Naive thymus-derived CD4-positive, alpha-beta T cell (primary cell): ENCODE measurements at regions not wholly inside any gene's neighbourhood (a gene's known extent, or its start where the extent isn't known, plus 50 kb on each side); places are given as distances from the start of the nearest gene placed in this dataset.

ENCODE experiments used
- ATAC-seq: fragments of 150-1000 bp; cut with Tn5 transposase; 2 replicates; pipeline ENCODE4 v1.10.0; 2021; ENCODE audit warnings: mild to moderate bottlenecking, moderate library complexity
- CTCF ChIA-PET: fragments of 350-600 bp; sonication (Branson Sonifier 250); formaldehyde crosslinking; loops from one replicate; lab custom pipeline; 2021; ENCODE audit warnings: antibody characterized with exemption; lab: Charles Lee
- POLR2A ChIA-PET: fragments of 350-600 bp; sonication (Branson Sonifier 250); formaldehyde crosslinking; loops from one replicate; lab custom pipeline; 2021; ENCODE audit warnings: antibody characterized with exemption, inconsistent platforms; lab: Charles Lee
- DNase-seq, 9 donors: peaks; one replicate each; pipeline versions ENCODE4 v3.0.0 to v3.0.0-alpha.2; 2020 to 2022; ENCODE audit warnings: mixed read lengths in 1 of 9
- H3K27ac ChIP-seq: one replicate; pipeline ENCODE4 v1.7.0; 2013; ENCODE audit warnings: mild to moderate bottlenecking, low read depth, low read length, moderate library complexity
- H3K27me3 ChIP-seq, 2 donors: one replicate each; pipeline ENCODE4 v1.7.0; 2013; ENCODE audit warnings: low read length in 2 of 2, mild to moderate bottlenecking in 2 of 2, moderate library complexity in 2 of 2; ENCODE audit not compliant: control insufficient read depth in 2 of 2, insufficient read depth in 2 of 2
- H3K36me3 ChIP-seq, 3 experiments: 1 replicate in 2 of 3; 2 replicates in 1 of 3; pipeline ENCODE4 v1.7.0; 2013; ENCODE audit warnings: low read length in 3 of 3, mild to moderate bottlenecking in 3 of 3, moderate library complexity in 1 of 3; ENCODE audit not compliant: insufficient read depth in 3 of 3, control insufficient read depth in 2 of 3
- H3K4me1 ChIP-seq, 2 donors: one replicate each; pipeline ENCODE4 v1.7.0; 2013; ENCODE audit warnings: low read length in 2 of 2, mild to moderate bottlenecking in 2 of 2, moderate library complexity in 1 of 2; ENCODE audit not compliant: control insufficient read depth in 2 of 2, insufficient read depth in 2 of 2
- H3K4me3 ChIP-seq: 2 replicates; pipeline ENCODE4 v1.7.0; 2013; ENCODE audit warnings: mild to moderate bottlenecking, low read length
- H3K9me3 ChIP-seq, 3 experiments: 1 replicate in 2 of 3; 2 replicates in 1 of 3; pipeline ENCODE4 v1.7.0; 2013; ENCODE audit warnings: low read length in 3 of 3; ENCODE audit not compliant: control insufficient read depth in 2 of 3
- H3K27ac Mint-ChIP-seq, 9 donors: one replicate each; pipeline ENCODE4 v1.8.0; 2020 to 2022; ENCODE audit warnings: mixed read lengths in 9 of 9, mild to moderate bottlenecking in 8 of 9, moderate library complexity in 5 of 9, inconsistent platforms in 2 of 9
- H3K27me3 Mint-ChIP-seq, 5 donors: one replicate each; pipeline ENCODE4 v1.8.0; 2021 to 2022; ENCODE audit warnings: mixed read lengths in 5 of 5, mild to moderate bottlenecking in 1 of 5
- H3K36me3 Mint-ChIP-seq, 5 donors: one replicate each; pipeline ENCODE4 v1.8.0; 2020 to 2022; ENCODE audit warnings: mixed read lengths in 5 of 5, mild to moderate bottlenecking in 3 of 5, inconsistent platforms in 1 of 5
- H3K4me1 Mint-ChIP-seq, 7 donors: one replicate each; pipeline ENCODE4 v1.8.0; 2020 to 2022; ENCODE audit warnings: mixed read lengths in 7 of 7, mild to moderate bottlenecking in 3 of 7, inconsistent platforms in 1 of 7
- H3K4me3 Mint-ChIP-seq, 10 donors: one replicate each; pipeline ENCODE4 v1.8.0; 2020 to 2022; ENCODE audit warnings: mild to moderate bottlenecking in 10 of 10, mixed read lengths in 10 of 10, moderate library complexity in 6 of 10, inconsistent platforms in 2 of 10
- H3K9me3 Mint-ChIP-seq, 11 donors: one replicate each; pipeline ENCODE4 v1.8.0; 2020 to 2022; ENCODE audit warnings: mixed read lengths in 11 of 11, mild to moderate bottlenecking in 4 of 11, inconsistent platforms in 1 of 11, moderate library complexity in 1 of 11
- intact Hi-C, 2 donors: fragments of 100-400 bp; cut with micrococcal nuclease; formaldehyde crosslinking; loops; one replicate each; pipeline ENCODE4 v1.15.1; 2023

DNA sequence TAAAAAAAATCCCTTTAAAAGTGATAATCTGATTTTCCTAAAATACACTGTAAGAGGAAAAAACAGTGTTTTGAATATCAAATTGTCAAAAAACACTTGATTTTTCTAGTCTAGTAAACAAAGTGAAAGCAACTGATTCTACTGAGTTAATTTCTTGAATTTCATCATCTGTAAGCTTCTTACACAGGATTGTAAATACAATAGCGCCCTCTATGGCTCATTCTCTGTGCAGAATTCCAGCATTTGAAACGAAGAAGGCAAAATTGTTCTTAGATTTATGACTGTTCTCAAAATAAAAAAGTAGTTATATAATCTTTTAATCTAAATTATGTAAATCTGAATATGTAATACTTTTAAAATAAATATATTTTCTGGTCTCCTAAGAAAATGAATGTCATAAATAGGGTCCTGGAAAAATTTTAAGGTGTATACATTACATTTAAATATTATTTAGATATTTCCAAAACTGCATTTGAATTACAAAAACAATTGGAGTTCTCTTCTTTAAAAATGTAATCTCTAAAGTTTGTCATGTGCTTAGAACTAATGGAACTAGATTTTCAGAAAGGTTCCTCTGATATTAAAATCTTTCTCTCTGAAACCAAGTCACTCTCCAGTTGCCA is 176.9 kb upstream of the MC4R start:
- Mint-ChIP-seq H3K4me3 (no peak overlapping the region), H3K9me3 (no peaks in the 10 kb centered on the region), H3K4me1 (no peaks in the 10 kb centered on the region), H3K36me3 (no peaks in the 10 kb centered on the region), H3K27me3 (no peaks in the 10 kb centered on the region), H3K27ac (no peak overlapping the region)
- CTCF ChIA-PET, result interaction anchor here (0.6 kb wide), 1 partner anchor 479 kb away, joined by 3 read pairs; no protein-coding TSS in a partner anchor
- Histone ChIP-seq H3K4me1 (no peaks in the 10 kb centered on the region), H3K4me3 (no peak overlapping the region), H3K36me3 (no peaks in the 10 kb centered on the region), H3K27me3 (no peaks in the 10 kb centered on the region), H3K9me3 (no peaks in the 10 kb centered on the region), H3K27ac (no peak overlapping the region)
- intact Hi-C loops, result loop anchor here (1.0 to 5.0 kb wide), 6 partner anchors 561 to 1092 kb away; partner anchors contain the start of gene CCBE1 (in 1 of the 2)
- no peak for ATAC-seq
- peak in 1 of 9 donors; percentile 13 for DNase-seq
- POLR2A ChIA-PET, result no interaction called here

DNA sequence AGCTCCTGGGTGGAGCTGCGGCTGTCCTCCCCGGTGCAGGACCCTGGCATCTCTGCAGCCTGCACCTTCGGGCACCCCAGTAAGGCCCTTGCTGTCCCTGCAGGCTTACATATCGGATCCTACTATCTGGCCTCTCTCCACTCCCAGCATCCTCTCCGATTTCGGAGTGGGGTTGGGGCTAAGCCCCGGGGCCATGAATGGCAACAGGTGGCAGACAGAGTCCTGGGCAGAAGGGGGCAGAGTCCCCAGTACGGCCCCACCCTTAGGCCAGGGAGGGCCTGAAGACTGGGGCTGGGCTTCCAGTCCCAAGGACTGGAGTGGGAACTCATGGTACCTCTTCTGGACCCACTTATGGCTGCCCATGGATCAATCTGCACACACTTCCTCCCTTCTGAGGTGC is 180.4 kb upstream of the MC4R start:
- Histone ChIP-seq H3K4me3 (no peak overlapping the region), H3K9me3 (no peaks in the 10 kb centered on the region), H3K27me3 (no peaks in the 10 kb centered on the region), H3K4me1 (no peaks in the 10 kb centered on the region), H3K36me3 (no peaks in the 10 kb centered on the region), H3K27ac (no peak overlapping the region)
- DNase-seq, result no peak
- ATAC-seq, result no peak
- H3K9me3 Mint-ChIP-seq, result peaks cover 0 to 3% (median 0%) of the 10 kb centered on the region in 11 donors
- POLR2A ChIA-PET, result no interaction called here
- H3K27me3 Mint-ChIP-seq, result no peaks in the 10 kb centered on the region
- CTCF ChIA-PET, result no interaction called here
- H3K27ac Mint-ChIP-seq, result no peak overlapping the region
- H3K4me3 Mint-ChIP-seq, result no peak overlapping the region
- H3K36me3 Mint-ChIP-seq, result no peaks in the 10 kb centered on the region
- intact Hi-C loops, result no loop called here
- H3K4me1 Mint-ChIP-seq, result no peaks in the 10 kb centered on the region

DNA sequence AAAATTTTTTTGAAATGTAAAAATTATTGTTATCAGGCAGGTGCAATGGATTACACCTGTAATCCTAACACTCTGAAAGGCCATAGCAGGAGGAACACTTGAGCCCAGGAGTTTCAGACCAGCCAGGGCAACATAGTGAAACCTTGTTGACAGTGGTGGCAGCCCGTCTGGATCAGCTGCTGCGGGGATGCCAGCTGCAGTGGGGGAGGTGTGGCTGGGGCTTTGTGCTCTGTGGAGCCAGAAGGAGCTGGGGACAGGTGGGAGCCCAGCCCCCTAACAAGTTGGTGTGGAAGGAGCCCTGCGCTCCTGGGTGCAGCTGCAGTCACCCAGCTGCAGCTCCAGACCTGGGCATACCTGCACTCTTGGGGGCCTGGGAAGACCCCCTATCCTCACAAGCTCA is 182.4 kb upstream of the MC4R start:
- H3K9me3 ChIP-seq, result no peaks in the 10 kb centered on the region
- no peak overlapping the region for H3K27ac ChIP-seq
- no peak for ATAC-seq
- Mint-ChIP-seq H3K27me3 (no peaks in the 10 kb centered on the region), H3K9me3 (peaks cover 0 to 3% (median 0%) of the 10 kb centered on the region in 11 donors), H3K27ac (no peak overlapping the region), H3K4me1 (no peaks in the 10 kb centered on the region), H3K36me3 (no peaks in the 10 kb centered on the region), H3K4me3 (no peak overlapping the region)
- ChIA-PET CTCF (no interaction called here), POLR2A (no interaction called here)
- no peaks in the 10 kb centered on the region for H3K27me3 ChIP-seq
- no peak overlapping the region for H3K4me3 ChIP-seq
- intact Hi-C loops, result no loop called here
- no peak for DNase-seq
- H3K36me3 ChIP-seq, result no peaks in the 10 kb centered on the region
- H3K4me1 ChIP-seq, result no peaks in the 10 kb centered on the region

DNA sequence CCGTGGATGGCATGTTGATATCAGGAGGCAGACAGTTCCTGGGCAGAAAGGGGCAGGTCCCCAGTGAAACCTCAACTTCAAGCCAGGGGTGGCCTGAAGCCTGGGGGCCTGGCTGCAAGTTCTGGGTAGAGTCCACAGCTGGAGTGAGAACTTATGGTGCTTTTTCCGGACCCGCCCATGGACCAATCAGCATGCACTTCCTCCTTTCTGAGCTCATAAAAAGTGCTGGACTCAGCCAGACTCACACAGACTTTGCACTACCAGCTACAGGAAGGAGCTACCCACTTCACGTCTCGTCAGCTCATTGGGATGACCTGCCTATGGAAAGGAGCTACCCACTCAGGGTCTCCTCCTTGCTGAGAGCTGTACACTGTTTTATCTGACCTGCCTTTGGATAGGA is 183.1 kb upstream of the MC4R start:
- Mint-ChIP-seq H3K4me1 (no peaks in the 10 kb centered on the region), H3K9me3 (peaks cover 0 to 3% (median 0%) of the 10 kb centered on the region in 11 donors), H3K4me3 (no peak overlapping the region), H3K36me3 (no peaks in the 10 kb centered on the region), H3K27ac (no peak overlapping the region), H3K27me3 (no peaks in the 10 kb centered on the region)
- no peaks in the 10 kb centered on the region for H3K36me3 ChIP-seq
- ATAC-seq (no peak), DNase-seq (no peak)
- H3K9me3 ChIP-seq, result no peaks in the 10 kb centered on the region
- no peak overlapping the region for H3K27ac ChIP-seq
- H3K4me3 ChIP-seq, result no peak overlapping the region
- intact Hi-C loops, result no loop called here
- CTCF ChIA-PET, result no interaction called here
- H3K4me1 ChIP-seq, result no peaks in the 10 kb centered on the region
- no peaks in the 10 kb centered on the region for H3K27me3 ChIP-seq
- POLR2A ChIA-PET, result no interaction called here

DNA sequence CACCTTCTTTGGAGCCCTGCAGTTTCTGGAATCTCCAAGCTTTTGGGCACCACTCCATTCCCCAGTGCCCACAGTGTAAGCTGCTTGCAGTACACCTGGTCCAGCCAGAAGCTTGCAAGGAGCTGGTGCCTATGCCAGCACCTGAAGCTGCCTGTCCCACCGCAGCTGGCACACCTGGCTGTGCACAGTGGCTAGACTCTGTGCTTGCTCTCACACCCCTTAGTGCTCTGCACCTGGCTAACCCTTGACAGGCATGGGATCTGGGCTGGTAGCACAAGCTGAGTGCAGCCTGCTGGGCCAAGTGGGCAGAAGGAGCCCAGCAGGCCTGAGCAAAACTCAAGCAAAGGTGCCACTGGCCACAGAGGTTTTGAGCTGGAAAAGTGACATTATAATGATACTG is 183.8 kb upstream of the MC4R start:
- ATAC-seq (no peak), DNase-seq (no peak)
- CTCF ChIA-PET, result interaction anchor here (0.9 kb wide), 1 partner anchor 719 kb away, joined by 3 read pairs; no protein-coding TSS in a partner anchor
- Mint-ChIP-seq H3K36me3 (no peaks in the 10 kb centered on the region), H3K27ac (no peak overlapping the region), H3K4me3 (no peak overlapping the region), H3K9me3 (peaks cover 0 to 3% (median 0%) of the 10 kb centered on the region in 11 donors), H3K27me3 (no peaks in the 10 kb centered on the region), H3K4me1 (no peaks in the 10 kb centered on the region)
- Histone ChIP-seq H3K36me3 (no peaks in the 10 kb centered on the region), H3K27me3 (no peaks in the 10 kb centered on the region), H3K27ac (no peak overlapping the region), H3K9me3 (no peaks in the 10 kb centered on the region), H3K4me1 (no peaks in the 10 kb centered on the region), H3K4me3 (no peak overlapping the region)
- intact Hi-C loops, result no loop called here
- POLR2A ChIA-PET, result no interaction called here

DNA sequence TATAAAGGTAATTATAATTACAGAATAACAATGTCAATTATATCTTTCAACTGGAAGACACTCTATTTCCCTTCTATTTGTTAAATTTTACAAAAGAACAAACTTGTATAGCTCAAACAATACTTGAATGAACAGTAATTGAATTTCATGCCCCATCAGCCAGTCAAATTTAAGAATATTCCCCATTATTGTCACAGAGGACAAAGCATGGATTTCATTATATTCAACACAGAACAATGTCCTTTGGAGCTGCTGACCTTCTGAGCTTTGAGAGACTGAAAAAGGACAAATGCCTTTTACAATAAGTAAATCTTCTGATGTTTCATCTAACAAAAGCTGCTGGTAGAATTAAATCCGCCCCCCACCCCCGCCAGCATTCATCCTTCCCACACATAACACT is 187.5 kb upstream of the MC4R start:
- H3K4me1 ChIP-seq, result no peaks in the 10 kb centered on the region
- H3K27ac ChIP-seq, result no peak overlapping the region
- Mint-ChIP-seq H3K9me3 (peaks cover 0 to 5% (median 0%) of the 10 kb centered on the region in 11 donors), H3K27me3 (no peaks in the 10 kb centered on the region), H3K4me3 (no peak overlapping the region), H3K36me3 (no peaks in the 10 kb centered on the region), H3K4me1 (no peaks in the 10 kb centered on the region), H3K27ac (no peak overlapping the region)
- ATAC-seq, result no peak
- intact Hi-C loops, result no loop called here
- POLR2A ChIA-PET, result interaction anchor here (0.5 kb wide), 1 partner anchor 858 kb away, joined by 3 read pairs; no protein-coding TSS in a partner anchor
- no peaks in the 10 kb centered on the region for H3K27me3 ChIP-seq
- no peaks in the 10 kb centered on the region for H3K9me3 ChIP-seq
- DNase-seq, result no peak
- H3K36me3 ChIP-seq, result no peaks in the 10 kb centered on the region
- H3K4me3 ChIP-seq, result no peak overlapping the region
- CTCF ChIA-PET, result interaction anchor here (0.7 kb wide), 1 partner anchor 801 kb away, joined by 3 read pairs; no protein-coding TSS in a partner anchor

DNA sequence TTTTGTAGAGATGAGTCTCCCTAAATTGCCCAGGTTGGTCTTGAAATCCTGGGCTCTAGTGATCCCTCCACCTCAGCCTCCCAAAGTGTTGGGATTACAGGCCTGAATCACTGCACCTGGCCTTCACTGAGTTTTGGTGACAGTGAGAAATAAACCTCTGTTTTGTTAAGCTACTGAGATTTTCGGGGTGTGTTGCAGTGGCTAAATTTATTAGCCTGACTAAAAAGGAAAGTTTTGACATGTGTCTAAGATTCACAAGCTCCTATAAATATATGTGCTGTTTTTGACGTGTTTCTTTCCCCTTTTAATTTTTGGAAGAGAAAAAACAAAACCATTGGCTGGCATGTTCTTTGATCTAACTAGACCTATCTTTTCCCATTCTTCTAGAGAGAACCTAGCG is 190.5 kb upstream of the MC4R start:
- intact Hi-C loops, result no loop called here
- no peaks in the 10 kb centered on the region for H3K9me3 ChIP-seq
- peaks cover 0 to 5% (median 0%) of the 10 kb centered on the region in 11 donors for H3K9me3 Mint-ChIP-seq
- no peaks in the 10 kb centered on the region for H3K4me1 Mint-ChIP-seq
- H3K36me3 ChIP-seq, result no peaks in the 10 kb centered on the region
- ATAC-seq (no peak), DNase-seq (no peak)
- H3K4me3 Mint-ChIP-seq, result no peak overlapping the region
- no peaks in the 10 kb centered on the region for H3K27me3 ChIP-seq
- ChIA-PET POLR2A (no interaction called here), CTCF (no interaction called here)
- no peaks in the 10 kb centered on the region for H3K4me1 ChIP-seq
- no peak overlapping the region for H3K27ac Mint-ChIP-seq
- H3K27ac ChIP-seq, result no peak overlapping the region
- H3K36me3 Mint-ChIP-seq, result no peaks in the 10 kb centered on the region
- no peak overlapping the region for H3K4me3 ChIP-seq
- no peaks in the 10 kb centered on the region for H3K27me3 Mint-ChIP-seq
